IMR-90 (cell line): ENCODE measurements at regions not wholly inside any gene's neighbourhood (a gene's known extent, or its start where the extent isn't known, plus 50 kb on each side); places are given as distances from the start of the nearest gene placed in this dataset.

Experiments
- CTCF ChIP-seq: conservative IDR thresholded peaks from 2 replicates; pipeline ENCODE4 v1.5.1; 2012; ENCODE audit warnings: mild to moderate bottlenecking, low read depth, low read length, improper control_type of control experiment
- RCOR1 ChIP-seq: IDR thresholded peaks from 2 replicates; pipeline ENCODE4 v1.6.1; 2012; ENCODE audit warnings: mild to moderate bottlenecking, low read length, improper control_type of control experiment; ENCODE audit not compliant: insufficient replicate concordance
- RFX5 ChIP-seq: IDR thresholded peaks from 2 replicates; pipeline ENCODE4 v1.8.0; 2012; ENCODE audit warnings: low read depth, mild to moderate bottlenecking, low read length, moderate library complexity

DNA sequence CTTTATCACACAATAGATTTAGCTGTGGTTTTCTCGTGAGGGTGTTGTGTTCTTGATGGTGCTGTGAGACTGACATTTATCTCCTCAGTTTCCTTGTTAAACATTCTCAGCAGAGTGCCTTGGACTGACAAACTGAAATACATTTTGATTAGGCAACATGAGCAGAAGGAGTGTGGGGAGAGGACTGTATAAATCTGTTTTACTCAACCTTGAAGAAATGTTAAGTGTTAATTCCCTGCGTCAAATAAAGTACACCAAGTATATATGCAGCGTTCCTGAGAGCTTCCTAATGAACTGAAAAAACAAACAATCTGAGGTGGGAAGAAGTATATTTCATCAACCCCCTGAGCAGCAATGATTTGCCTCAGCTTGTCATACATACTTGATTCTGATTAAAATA, 540.3 kb upstream of the B3GALT2 start:
- no peak for TF ChIP-seq CTCF
- TF ChIP-seq RFX5: no peak
- TF ChIP-seq RCOR1: no peak
